NCI-H226 (cell line): ENCODE measurements at regions not wholly inside any gene's neighbourhood (a gene's known extent, or its start where the extent isn't known, plus 50 kb on each side); places are given as distances from the start of the nearest gene placed in this dataset.
"Not testable (repeated sequence)": the region's sequence is repeated elsewhere in the genome, so short reads cannot be mapped to it uniquely, and the experiment has no call there.

Experiments used
- DNase-seq: peaks from one replicate; pipeline ENCODE4 v3.0.0-alpha.2; 2015

DNA sequence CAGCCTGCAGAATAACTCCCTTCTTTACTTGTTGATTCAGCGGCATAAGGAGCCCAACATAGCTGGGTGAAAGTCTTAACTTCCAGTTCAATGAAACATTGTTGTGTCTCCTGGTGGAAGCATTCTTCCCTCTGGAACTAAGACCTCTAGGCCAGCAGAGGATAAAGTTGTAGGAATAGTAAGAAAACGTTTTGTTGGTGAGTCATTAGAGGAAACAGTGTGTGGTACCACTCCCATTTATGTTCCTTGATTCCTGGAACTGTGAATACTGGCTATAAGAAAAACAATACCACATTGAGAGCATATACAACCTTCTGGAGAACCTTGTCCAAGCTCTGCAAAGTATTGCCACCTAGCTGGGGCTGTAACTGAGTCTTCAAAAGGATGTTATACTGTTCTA is 737.4 kb upstream of the ZP4 start:
- DNase-seq: no peak

DNA sequence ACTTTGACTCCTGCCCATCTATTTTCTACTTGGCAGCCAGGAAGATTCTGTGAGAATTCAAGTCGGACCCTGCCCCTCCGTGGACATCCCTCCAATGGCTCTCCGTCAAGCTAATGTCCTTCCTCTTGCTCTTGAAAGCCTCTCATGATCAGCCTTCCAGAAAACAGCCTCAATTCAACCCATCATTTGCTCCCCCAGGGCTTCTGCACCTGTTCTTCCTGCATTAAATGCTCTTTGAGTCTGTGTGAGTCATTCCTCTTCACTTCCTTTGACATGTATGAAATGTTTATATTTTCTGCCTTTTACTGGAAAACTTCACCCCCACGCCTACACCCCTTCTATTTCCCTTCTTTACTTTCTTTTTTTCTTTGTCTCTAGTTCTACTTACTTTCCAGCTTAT is 734.1 kb upstream of the ZP4 start:
- DNase-seq: no peak

DNA sequence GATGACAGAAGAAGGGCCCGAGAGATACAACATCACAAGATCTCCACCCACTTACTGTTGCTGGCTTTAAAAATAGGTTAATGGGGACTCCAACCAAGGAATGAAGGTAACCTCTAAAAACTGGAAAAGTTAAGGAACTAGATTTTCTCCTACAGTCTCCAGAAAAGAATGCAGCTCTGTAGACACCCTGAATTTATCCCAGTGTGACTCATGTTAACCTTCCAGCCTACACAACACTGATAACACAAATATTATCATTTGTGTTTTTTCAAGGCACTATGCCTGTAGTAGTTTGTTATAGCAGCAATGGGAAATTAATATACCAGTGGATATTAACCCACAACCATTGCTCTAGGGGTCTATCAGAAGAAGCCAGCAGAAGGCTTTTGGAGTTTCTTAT is 730.7 kb upstream of the ZP4 start:
- DNase-seq: peak; percentile 43

DNA sequence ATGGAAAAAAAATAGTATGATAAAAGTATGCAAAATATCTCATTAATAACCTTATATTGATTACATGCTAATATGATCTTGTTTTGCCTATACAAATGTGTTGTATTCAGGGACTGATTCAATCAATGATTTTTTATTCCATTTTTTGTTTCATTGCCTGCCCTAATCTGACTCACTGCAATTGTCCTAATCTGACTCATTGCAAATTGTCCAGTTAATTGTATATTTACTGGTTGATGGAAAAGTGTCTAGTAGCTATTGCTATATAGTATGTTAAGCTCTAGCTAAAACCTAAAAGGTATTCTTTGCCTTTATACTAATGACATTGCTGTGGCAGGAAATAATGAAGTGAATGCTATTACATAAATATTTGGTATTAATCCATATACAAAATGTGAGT is 728.9 kb upstream of the ZP4 start:
- DNase-seq: no peak

DNA sequence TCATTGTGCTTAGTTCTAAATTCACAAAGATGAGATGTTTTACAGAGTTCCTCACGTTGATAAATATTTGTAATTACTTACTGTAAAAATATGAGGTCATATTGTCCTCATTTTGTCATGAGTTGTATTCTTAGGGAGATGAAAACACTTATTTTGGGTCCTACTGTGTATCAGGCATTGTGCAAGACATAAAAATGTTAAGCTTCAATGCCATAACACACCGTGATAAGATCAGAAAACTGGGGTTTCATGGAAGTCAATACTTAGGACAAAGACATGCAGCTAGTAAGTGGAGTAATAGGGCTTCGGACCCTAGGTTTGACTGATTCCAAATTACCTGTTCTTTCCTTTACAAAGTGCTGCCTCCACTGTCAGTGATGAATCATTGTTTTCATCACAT is 720.7 kb upstream of the ZP4 start:
- no peak for DNase-seq

DNA sequence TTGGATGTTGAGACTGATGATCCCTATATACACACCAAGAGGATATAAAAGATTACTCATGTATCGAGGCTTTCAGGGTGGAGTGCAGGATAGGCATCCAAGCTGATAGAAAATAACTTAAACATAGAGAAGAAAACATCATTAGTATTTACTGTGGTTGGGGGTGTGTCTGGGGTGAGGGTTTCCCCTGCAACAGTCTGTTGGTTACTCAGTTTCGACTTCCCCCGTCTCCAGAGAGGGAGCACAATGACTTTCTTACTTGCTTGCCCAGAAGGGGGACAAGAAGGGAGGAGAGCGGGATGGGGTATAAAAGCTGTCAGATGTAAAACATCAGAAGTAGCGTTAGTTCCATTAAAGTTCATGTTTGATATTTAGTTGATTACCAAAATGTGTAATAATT is 717.4 kb upstream of the ZP4 start:
- DNase-seq: no peak

DNA sequence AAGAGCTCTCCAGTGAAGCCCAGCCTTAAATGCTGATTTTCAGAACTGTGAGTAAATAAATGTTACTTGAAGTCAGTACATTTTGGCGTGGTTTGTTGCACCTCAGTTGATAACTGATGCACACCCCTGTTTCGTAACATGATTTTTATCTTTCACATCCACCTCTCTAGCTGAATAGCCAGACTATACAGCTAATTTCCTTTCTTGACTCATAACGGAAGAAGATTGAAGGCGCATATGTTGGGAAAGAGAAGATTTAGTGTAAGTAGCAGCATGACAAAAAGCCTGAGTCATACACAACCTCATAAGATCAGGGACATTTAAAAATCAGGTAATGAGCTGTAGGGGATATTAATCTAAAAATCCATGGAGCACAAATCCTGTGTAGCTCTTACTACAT is 716.2 kb upstream of the ZP4 start:
- peak; percentile 63 for DNase-seq

DNA sequence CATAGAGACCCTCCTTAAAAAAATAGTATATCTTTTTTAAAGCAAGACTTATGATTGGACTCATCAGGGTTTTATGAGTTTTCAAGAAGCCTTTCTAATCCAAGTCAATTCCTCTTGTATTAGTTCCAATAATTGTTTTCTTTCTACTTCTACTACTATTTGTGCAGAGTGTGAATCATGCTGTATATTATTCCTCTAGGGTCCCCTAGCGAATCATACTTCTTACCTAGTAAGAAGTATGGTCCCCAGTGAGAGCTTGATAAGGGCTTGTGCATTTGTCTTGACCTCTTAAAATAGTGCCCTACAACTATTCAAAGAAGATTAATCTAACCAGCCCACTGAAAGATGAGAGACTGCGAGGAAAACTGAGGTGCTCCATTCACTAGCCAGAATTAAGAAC is 715.7 kb upstream of the ZP4 start:
- DNase-seq: no peak

DNA sequence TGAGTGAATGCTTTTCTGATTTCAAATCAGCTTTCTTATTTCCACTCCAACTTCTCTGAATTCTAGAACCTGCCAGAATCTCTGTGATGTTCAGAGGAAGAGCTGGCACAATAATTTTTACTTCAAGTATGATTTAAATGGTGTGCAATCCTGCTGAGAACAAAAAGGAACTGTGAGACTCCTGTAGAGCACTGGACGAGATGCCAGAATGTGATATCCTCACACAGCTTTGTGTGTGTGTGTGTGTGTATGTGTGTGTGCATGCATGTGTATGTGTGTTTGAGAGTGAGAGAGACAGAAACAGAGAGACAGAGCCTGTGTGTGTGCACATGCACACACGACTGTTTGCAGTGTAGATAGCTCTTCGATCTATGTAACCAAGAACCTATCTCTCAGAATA is 713.6 kb upstream of the ZP4 start:
- no peak for DNase-seq

DNA sequence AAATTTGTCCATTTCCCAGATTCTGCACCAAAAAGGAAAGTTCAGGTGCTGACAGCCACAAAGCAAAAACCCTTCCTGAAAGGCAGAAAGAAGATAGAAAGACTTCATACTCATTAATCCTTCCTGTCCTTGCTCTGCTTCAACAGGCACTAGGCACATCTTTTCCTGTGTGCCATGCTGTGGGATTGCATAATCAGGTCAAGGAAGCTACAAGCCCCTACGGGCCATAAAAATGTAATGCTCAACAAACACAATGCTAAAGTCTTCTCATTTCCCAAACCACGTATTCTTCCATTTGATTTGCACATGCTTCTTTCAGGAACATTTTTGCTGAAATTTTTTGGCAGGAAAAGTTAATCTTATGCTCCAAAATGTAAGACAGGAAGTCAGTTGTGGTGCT is 710.9 kb upstream of the ZP4 start:
- DNase-seq: not testable (repeated sequence)

DNA sequence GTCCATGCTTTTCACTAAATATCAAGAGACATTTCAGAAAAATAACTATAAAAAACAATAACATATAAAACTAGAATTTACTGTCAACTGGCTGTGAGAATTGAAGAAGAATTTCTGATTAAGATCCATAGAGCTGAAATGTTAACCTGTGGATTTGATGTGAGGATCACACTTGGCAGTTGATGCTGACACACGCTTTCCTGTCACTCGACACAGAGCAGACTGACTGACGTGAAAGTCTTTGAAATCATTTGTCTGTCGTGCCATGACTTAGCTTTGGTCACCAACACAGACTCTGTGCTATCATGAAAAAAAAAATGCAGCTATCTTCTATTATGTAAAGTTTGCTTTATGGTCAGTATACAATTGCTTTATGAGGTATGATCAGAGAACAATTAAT is 706.0 kb upstream of the ZP4 start:
- no peak for DNase-seq

DNA sequence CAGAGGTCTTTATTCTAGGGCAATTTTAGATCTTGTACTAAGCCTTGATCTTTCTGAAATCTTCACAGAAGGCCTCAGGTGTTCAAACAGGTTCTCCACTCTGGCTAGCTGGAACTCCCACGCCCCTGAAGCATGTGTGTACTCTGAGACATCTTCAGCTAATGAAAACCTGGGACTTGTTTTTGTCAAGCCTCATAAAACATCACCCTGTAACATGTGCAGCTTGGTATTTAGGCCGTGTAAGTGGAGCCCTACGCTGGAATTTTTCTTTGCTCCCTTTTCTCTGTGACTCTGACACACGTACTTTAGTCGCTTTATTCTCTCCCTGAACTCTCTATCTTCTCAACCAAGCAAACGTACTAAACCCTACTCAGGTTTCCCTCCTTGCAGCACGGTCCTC is 701.9 kb upstream of the ZP4 start:
- DNase-seq: no peak

DNA sequence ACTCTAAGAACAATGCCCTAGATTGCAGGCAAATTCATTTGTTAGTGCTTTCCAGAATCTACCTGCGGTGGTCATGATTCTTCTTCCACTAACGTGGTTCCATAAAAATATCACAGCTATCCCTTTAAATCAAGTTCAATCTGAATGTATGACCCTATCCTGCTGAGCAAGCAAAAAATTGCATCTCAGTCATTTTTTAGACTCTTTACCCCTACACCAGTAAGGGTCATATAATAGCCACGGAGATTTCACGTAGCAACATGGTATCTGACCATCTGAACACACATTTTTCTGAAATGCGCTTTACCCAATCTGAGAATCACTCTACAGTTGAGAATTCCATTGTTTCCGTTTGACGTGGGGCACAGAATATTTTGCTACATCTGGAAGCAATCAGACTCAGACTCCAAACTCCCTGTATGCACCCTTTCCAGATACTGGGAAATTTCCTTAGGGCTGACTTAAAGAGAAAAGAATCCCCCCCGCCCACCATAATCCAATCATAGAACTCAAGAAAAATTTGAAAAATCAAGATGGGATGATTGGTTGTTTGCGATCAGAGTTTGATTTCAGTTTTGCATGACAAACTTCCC is 699.2 kb upstream of the ZP4 start:
- no peak for DNase-seq

DNA sequence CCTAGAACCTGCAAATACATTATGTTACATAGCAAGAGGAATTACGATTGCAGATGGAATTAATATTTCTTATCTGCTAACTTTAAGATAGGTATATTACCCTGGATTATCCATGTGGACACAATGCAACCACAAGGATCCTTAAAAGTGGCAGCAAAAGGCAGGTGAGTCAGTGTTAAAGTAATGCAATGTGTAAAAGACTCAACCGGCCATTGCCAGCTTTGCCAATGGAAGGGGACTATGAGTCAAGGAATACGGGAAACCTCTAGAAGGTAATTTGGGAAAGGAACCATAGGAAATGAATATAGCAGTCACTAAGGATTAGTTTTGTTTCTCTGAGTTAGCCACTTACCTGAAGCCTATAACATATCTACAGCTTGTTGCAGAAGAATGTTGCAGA is 692.1 kb upstream of the ZP4 start:
- no peak for DNase-seq

DNA sequence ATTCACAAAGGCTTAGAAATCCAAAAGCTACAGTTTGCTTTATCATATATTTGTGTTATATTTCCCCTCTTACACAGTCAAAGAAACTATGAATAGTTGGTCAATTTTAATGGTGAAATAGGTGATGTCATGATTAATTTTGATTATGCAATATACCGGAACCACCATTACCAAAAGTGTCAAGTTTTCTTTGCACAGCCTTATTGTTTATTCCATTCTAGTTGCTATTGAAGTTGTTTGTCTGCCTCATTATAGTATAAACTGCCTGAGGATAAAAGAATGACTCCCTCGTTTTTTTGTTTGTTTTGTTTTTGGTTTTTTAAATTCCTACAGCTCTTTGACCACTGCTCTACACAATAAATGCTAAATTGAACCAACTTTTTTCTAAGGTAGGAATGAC is 690.6 kb upstream of the ZP4 start:
- no peak for DNase-seq

DNA sequence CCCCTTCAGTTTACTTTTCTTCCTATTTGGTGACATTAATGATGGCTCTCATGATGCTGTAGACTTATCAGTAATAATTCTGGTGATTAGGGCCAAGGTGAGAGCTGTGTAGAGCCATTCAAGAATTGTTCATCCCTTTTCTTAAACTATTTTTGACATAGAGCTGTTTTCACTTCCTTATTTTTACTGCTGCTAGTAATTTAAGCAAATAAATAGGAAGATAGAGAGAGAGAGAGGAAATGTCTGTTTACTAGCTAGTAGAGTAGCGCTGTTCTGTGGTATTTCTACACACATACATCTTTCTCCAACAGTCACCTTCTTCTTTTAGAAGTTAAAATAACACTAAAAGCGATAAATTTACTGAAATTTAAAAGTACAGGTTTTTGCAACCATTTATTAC is 678.0 kb upstream of the ZP4 start:
- DNase-seq: no peak

DNA sequence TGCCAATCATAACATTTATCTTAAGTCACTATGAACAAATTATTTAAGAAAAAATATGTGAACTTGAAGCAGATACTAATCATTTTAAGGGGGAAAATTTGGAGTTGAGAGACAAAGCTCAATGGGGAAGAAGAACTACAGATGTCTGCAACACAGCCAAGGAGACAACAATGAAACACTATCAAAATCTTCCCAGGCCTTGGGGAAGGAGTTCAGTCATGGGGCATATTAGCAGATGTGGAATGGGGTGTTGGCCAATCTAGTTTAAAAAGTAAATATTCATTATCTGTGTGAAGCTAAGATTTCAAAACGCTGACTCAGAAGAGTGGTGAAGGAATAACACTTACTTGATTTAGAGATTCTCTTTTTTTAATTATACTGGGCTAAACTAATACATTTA is 671.6 kb upstream of the ZP4 start:
- DNase-seq: peak; percentile 54

DNA sequence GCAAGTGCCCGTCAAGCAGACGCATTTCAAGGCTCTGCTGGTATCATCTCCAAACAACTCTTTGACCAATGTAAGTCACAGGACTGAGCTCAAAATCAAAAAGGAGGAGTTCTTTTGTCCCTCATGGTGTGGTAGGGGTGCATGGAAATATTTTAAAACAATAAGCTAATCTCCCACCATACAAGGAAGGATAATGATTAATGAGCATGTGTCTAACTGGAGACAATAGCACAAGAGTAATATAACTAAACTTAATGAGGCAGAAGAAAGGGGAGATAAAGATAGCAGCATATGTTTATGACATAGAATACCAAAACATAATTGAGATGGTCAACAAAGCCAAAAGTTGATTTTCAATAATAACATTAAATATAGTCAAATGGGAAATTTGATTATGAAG is 668.0 kb upstream of the ZP4 start:
- no peak for DNase-seq

DNA sequence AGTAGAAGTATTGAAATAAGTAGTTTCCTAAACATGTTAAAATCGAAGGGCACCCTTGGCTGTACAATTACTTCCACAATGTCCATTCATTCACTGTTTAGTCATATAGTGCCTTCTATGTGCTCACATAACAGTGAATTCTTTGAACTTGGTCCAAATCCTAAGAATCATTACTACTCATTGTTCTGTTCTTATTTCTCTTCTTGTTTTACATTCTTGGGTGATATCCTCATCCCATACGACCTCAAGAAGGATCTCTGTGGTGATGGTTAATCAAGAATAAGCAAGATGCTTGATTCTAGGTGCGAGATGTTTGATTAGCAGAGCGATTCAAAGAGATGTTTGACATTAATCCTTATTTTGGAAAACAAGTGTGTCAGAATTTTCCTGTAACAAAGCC is 667.4 kb upstream of the ZP4 start:
- DNase-seq: peak; percentile 50

DNA sequence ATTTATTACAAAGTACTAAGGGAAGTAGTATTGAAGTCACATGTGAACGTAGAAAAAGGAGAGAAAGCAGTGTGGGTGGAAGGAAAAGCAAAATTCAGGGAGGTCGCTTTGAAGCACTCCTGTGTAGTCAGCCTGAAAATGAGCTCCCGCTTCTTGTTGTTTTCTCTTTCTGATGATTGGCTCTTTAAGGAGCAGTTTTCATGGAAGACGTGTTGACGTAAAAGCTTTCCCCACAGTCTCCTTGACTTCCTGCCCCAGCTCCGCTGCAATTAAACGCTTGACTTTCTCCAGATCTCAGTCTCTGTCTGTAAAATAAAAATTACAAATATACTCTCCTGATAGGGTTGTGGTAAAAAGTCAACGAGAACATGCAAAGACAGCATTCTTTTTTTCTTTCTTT is 661.5 kb upstream of the ZP4 start:
- DNase-seq: no peak

DNA sequence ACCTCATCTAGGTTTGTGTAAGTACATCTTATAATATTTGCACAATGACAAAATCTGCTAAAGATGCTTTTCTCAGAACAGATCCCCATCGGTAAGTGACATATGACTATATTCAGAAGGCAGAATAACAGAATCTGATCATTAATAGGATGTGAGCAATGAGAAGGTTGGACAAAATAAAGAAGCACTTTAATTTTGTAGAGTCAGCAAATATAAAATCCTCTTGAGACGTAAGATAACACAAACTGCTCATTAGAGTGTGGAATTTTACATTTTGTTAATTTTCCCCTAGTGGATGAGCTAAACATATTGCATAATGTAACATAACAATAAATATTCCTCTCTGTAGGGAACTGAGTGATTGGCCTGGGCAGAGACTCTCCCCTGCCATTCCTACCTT is 658.4 kb upstream of the ZP4 start:
- DNase-seq: no peak

DNA sequence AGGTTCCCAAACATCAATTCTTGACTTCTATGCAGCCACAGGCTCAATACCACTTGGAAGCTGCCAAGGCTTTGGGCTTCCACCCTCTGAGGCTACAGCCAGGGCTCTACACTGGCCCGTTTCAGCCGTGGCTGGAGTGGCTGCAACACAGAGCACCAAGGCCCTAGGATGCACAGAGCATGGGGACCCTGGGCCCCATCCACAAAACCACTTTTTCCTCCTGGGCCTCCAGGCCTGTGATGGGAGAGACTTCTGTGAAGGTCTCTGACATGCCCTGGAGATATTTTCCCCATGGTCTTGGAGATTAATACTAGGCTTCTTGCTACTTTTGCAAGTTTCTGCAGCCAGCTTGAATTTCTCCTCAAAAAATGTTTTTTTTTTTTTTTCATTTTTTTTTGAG is 655.4 kb upstream of the ZP4 start:
- no peak for DNase-seq

DNA sequence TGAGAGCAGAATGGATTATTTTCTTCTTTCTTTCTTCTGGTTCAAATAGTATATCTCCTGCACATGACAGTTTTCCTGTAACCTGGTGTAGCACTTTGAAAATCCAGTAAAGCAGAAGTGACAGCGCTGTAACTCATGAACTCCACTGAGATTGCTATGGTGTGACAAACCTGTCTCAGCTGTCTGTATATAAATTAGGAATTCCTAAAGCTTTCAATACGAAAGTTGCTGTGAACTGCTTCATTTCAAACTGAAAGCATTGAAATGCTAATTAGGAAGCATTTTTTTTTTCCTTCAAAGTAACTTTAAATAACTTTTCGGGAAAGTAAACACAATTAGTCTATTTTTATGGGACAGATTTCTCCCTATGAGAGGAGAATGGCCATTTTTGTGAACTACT is 646.9 kb upstream of the ZP4 start:
- DNase-seq: no peak

DNA sequence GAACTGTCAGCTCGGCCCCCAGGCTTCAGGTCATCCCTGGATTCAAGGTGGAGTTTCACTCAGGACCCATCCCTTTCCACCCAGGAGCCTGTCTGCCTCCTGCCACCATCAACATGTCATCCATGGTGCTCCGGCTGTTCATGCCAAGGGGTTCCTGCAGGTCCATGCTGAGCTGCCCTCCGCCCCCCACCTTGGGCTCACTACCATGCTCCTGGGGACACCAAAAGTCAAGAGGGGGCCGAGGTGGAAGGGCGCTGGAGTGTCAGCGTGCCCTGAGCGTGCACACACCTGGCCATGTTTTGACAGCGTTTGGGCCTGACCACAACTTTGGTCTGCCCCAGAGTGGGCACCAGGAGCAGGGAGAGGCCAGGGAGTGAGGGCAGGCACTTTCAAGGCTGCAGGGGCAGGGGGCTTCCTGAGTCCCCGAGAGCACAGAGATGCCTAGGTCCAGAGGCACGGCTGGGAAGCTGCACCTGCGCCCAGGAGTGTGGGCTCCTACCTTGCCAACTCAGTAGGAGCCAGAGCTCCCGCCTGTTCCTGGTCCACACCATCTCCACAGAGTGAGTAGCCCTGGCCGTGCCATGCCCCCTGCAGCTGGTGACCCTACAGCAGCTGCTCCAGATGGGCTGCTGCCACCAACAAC is 639.6 kb upstream of the ZP4 start:
- no peak for DNase-seq

DNA sequence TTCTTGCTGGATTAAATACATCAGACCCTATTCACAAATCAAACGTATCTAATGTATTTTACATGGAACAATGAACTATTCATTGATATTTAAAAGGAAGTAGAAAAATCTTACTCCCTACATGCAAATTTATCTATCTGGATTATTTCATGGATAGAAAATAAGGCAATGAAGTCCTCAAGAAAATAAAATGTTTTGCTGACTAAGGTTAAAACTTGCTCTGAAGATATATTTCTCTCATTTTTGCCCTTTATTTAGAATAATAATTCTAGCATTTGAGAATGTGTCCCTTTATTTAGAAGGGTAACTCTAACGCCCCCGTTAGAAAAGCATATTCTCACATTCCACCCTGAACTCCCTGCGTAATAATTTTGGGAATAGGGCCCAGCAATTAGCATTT is 627.0 kb upstream of the ZP4 start:
- no peak for DNase-seq

DNA sequence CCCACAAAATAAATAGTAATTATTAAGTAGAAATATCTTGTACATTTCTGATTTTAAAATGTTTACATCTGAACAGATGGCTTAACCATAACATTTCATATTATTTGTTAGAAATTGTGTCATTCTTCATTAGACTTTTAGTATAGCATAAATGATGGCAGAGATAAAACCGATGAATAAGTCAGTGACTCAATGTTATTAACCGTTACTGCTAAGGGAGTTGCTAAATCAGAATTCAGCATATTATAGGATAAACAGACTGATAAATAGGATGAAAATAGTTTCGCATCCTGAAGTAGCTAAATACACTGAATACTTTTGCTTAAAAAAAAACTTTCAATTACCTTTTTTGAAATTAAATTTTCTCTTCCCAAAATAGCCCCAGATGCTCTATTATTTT is 610.6 kb upstream of the ZP4 start:
- DNase-seq: no peak
